NCI-H460 (cell line): ENCODE measurements at regions not wholly inside any gene's neighbourhood (a gene's known extent, or its start where the extent isn't known, plus 50 kb on each side); places are given as distances from the start of the nearest gene placed in this dataset.

ENCODE experiments used
- DNase-seq: peaks from one replicate; pipeline ENCODE4 v3.0.0-alpha.2; 2016; ENCODE audit warnings: low read depth; ENCODE audit errors: extremely low read depth

- peak; percentile 34 for DNase-seq
These were observed 265.9 kb downstream of the PRDM2 start for GRCh38 chr1:13965770-13966398.

- no peak for DNase-seq
These were observed 267.7 kb downstream of the PRDM2 start for GRCh38 chr1:13967707-13968106.

- no peak for DNase-seq
These were observed 268.4 kb downstream of the PRDM2 start for GRCh38 chr1:13968361-13968760.

- no peak for DNase-seq
These were observed 270.8 kb downstream of the PRDM2 start for GRCh38 chr1:13970631-13971247.

- DNase-seq, result no peak
These were observed 276.5 kb downstream of the PRDM2 start for GRCh38 chr1:13976485-13976884.

- no peak for DNase-seq
These were observed 281.2 kb downstream of the PRDM2 start for GRCh38 chr1:13981142-13981541.

GRCh38 chr1:13983393-13983792, 283.4 kb downstream of the PRDM2 start:
- DNase-seq, result no peak

- DNase-seq, result no peak
These were observed 291.0 kb downstream of the PRDM2 start for GRCh38 chr1:13990939-13991338.

- DNase-seq, result no peak
These were observed 292.7 kb downstream of the PRDM2 start for GRCh38 chr1:13992489-13993285.

GRCh38 chr1:13994386-13994785, 294.4 kb downstream of the PRDM2 start:
- DNase-seq, result no peak

- DNase-seq, result no peak
These were observed 296.3 kb downstream of the PRDM2 start for GRCh38 chr1:13996334-13996733.

GRCh38 chr1:14003552-14003951, 303.6 kb downstream of the PRDM2 start:
- no peak for DNase-seq

- DNase-seq, result no peak
These were observed 309.6 kb downstream of the PRDM2 start for GRCh38 chr1:14009582-14009981.

- DNase-seq, result no peak
These were observed 310.5 kb downstream of the PRDM2 start for GRCh38 chr1:14010476-14010875.

GRCh38 chr1:14011132-14011531, 311.1 kb downstream of the PRDM2 start:
- no peak for DNase-seq

GRCh38 chr1:14011888-14012287, 311.9 kb downstream of the PRDM2 start:
- DNase-seq, result no peak

- DNase-seq, result no peak
These were observed 314.9 kb downstream of the PRDM2 start for GRCh38 chr1:14014929-14015328.

GRCh38 chr1:14015917-14016316, 315.9 kb downstream of the PRDM2 start:
- no peak for DNase-seq

- DNase-seq, result no peak
These were observed 317.6 kb downstream of the PRDM2 start for GRCh38 chr1:14017531-14017961.

- DNase-seq, result no peak
These were observed 319.5 kb downstream of the PRDM2 start for GRCh38 chr1:14019461-14019860.

GRCh38 chr1:14020006-14020405, 320.0 kb downstream of the PRDM2 start:
- DNase-seq, result no peak

GRCh38 chr1:14027099-14027498, 327.1 kb downstream of the PRDM2 start:
- no peak for DNase-seq
